ENCODE measurements at regions not wholly inside any gene's neighbourhood (a gene's known extent, or its start where the extent isn't known, plus 50 kb on each side); places are given as distances from the start of the nearest gene placed in this dataset.

DNA sequence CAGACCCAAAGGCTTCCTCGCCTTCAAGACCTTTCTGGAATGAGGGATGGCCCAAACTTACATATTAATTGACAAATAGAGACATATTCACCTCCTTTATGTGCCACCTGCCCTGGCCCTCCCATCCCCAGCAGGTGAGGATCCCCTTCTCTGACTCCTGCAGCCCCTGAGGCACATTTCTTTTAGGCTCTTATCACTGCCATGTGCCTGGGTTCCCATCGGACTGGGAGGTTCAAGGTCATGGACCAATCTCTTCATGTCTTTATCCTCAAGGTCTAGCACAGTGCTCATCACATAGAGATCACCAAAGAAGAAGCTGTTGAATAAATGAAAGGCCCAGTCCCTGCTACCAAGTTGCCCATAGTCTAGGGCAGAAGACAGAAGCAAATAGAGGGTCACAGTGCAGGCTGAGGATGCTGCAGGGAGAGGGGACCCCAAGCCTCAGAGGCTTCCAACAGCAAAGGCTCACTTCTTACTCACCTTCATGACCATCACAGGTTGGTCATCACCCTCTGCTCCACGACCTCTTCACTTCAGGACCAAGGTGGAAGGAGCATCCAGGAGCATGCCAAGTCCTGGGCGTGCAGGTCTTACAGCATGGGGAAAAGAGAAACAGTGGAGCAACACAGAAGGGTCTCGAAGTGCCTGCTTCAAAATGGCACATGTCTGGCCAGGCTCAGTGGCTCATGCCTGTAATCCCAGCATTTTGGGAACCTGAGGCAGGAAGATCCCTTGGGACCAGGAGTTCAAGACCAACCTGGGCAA, 193.9 kb downstream of the SMAD2 start:
- ATAC-seq, result no peak
- Histone ChIP-seq H3K9me3 (no peaks in the 10 kb centered on the region), H3K36me3 (ENCODE audit: low read depth) (no peaks in the 10 kb centered on the region), H3K4me3 (no peak overlapping the region), H3K4me1 (ENCODE audit: low read depth) (no peaks in the 10 kb centered on the region)
- TF ChIP-seq, protein P1, sequence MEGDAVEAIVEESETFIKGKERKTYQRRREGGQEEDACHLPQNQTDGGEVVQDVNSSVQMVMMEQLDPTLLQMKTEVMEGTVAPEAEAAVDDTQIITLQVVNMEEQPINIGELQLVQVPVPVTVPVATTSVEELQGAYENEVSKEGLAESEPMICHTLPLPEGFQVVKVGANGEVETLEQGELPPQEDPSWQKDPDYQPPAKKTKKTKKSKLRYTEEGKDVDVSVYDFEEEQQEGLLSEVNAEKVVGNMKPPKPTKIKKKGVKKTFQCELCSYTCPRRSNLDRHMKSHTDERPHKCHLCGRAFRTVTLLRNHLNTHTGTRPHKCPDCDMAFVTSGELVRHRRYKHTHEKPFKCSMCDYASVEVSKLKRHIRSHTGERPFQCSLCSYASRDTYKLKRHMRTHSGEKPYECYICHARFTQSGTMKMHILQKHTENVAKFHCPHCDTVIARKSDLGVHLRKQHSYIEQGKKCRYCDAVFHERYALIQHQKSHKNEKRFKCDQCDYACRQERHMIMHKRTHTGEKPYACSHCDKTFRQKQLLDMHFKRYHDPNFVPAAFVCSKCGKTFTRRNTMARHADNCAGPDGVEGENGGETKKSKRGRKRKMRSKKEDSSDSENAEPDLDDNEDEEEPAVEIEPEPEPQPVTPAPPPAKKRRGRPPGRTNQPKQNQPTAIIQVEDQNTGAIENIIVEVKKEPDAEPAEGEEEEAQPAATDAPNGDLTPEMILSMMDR (IDR thresholded peaks at IDR 0.05), result no peak
- DNase-seq, result no peak
- intact Hi-C loops (cut with DNase I, micrococcal nuclease), result no loop called here

DNA sequence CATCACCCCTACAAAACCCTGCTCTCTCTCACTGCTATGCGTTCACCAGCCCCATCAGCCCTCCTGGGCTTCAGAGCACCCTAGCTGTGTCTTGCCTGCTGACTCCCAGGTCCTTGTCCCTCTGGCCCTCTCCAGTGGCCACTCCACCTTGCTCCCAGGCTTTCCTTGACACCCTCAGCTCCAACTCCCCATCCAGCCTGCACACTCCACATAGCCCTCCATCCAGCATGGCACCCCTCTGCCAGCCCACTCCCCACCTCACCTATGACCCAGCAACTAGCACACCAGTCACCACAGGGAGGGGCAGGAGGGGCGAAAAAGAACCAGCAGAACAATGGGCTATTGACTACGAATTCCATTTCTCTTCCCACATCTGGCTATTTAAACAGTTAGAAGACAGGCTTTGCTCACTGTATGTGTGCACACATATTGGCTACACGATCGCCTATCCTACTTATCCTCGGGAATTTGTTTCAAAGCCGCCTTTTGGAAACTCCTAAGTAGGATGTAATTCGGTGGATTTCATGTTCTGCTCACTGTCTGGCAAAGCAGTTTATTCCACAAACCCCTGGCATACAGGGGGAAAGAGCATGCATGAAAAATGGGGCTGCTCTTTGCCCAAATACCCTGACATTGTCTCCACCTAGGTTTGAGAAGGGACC, 195.3 kb downstream of the SMAD2 start:
- Histone ChIP-seq H3K36me3 (ENCODE audit: low read depth) (no peaks in the 10 kb centered on the region), H3K4me1 (ENCODE audit: low read depth) (no peaks in the 10 kb centered on the region), H3K4me3 (no peak overlapping the region), H3K9me3 (no peaks in the 10 kb centered on the region)
- TF ChIP-seq, protein P1 (IDR thresholded peaks at IDR 0.05), result no peak
- intact Hi-C loops (cut with DNase I, micrococcal nuclease), result no loop called here
- ATAC-seq (no peak), DNase-seq (no peak)

DNA sequence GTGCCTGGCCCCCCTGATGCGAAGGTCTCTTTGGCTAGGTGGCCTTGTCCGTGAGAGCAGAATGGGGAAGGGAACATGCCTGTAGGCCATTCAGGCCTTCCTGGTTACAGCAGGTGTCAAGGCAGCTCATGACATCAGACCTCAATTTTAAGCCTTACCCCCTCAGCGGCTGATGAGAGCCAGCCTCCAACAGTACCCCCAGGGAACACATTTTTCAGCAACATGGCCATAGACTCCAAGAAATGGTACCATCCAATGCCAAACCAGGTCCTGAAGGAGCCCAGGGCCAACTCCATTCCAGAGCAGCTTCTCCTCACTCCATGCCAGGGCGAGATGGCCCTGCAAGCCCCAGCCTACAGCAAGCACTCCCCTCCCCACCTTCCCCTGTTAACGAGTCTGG, 199.2 kb downstream of the SMAD2 start:
- intact Hi-C loops (cut with DNase I, micrococcal nuclease), result no loop called here
- Histone ChIP-seq H3K36me3 (ENCODE audit: low read depth) (no peaks in the 10 kb centered on the region), H3K9me3 (no peaks in the 10 kb centered on the region), H3K4me3 (no peak overlapping the region), H3K4me1 (ENCODE audit: low read depth) (no peaks in the 10 kb centered on the region)
- ATAC-seq (no peak), DNase-seq (no peak)
- TF ChIP-seq, protein P1 (IDR thresholded peaks at IDR 0.05), result no peak

DNA sequence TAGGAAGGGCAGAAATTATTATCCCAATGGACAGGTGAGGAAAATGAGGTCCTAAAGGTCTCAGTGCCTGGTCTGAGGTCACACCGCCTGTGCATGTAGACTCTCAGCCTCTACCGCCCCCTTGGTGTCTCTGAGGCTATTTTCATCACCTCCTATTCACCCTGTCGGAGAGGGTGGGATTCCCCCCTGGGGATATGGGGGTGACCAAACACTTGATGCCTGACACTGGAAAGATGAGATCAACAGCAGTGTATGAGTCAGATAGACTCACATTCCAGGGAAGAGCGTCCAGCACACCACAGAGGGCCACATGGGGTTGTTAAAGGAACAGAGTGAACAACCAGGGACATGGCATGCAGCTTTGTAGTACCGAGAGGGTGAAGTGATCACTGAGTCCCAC, 199.7 kb downstream of the SMAD2 start:
- DNase-seq, result no peak
- ATAC-seq, result no peak
- no peaks in the 10 kb centered on the region for H3K9me3 ChIP-seq
- no peaks in the 10 kb centered on the region for H3K4me1 ChIP-seq (ENCODE audit: low read depth)
- no peaks in the 10 kb centered on the region for H3K36me3 ChIP-seq (ENCODE audit: low read depth)
- intact Hi-C loops (cut with DNase I, micrococcal nuclease), result no loop called here
- no peak overlapping the region for H3K4me3 ChIP-seq
- TF ChIP-seq, protein P1 (IDR thresholded peaks at IDR 0.05), result no peak

DNA sequence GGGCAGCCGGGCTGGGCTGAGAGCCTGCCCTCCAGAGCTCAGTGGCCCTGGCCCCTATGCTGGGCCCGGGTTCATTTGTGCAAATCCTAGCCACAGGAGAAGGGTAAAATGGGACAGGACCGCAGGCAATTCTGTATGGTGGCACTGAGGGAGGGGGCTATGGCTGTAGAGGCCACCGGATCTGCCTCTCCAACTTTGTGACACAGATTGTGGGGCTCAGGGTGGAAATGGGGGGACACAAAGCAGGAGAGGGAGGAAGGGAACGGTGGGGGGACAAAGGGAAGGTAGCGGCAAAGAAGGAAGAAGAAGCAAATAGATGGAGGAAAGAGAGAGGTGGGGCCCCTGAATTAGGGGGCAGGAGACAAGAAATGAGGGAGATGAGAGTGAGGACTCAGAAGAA, 201.1 kb downstream of the SMAD2 start:
- TF ChIP-seq, protein P1 (IDR thresholded peaks at IDR 0.05), result no peak
- no peak for DNase-seq
- intact Hi-C loops (cut with DNase I, micrococcal nuclease), result no loop called here
- no peaks in the 10 kb centered on the region for H3K4me1 ChIP-seq (ENCODE audit: low read depth)
- ATAC-seq, result no peak
- H3K9me3 ChIP-seq, result no peaks in the 10 kb centered on the region
- no peak overlapping the region for H3K4me3 ChIP-seq
- H3K36me3 ChIP-seq (ENCODE audit: low read depth), result no peaks in the 10 kb centered on the region
